ENCODE measurements at regions not wholly inside any gene's neighbourhood (a gene's known extent, or its start where the extent isn't known, plus 50 kb on each side); places are given as distances from the start of the nearest gene placed in this dataset.

- no peak for DNase-seq
These were observed 99.6 kb upstream of the RPL34 start for GRCh38 chr4:108520807-108521206.

GRCh38 chr4:108519911-108520601, 100.3 kb upstream of the RPL34 start:
- DNase-seq = no peak

GRCh38 chr4:108519208-108519833, 101.1 kb upstream of the RPL34 start:
- no peak for DNase-seq

GRCh38 chr4:108512615-108513505, 107.5 kb upstream of the RPL34 start:
- no peak for DNase-seq

- DNase-seq = no peak
These were observed 108.8 kb upstream of the RPL34 start for GRCh38 chr4:108511618-108512017.

GRCh38 chr4:108502356-108502755, 118.0 kb upstream of the RPL34 start:
- DNase-seq = no peak

- no peak for DNase-seq
These were observed 121.5 kb upstream of the RPL34 start for GRCh38 chr4:108498925-108499324.

- no peak for DNase-seq
These were observed 126.8 kb upstream of the RPL34 start for GRCh38 chr4:108493596-108493931.

GRCh38 chr4:108492816-108493595, 127.4 kb upstream of the RPL34 start:
- no peak for DNase-seq

GRCh38 chr4:108488865-108489264, 131.5 kb upstream of the RPL34 start:
- no peak for DNase-seq

GRCh38 chr4:108486046-108486445, 134.3 kb upstream of the RPL34 start:
- DNase-seq = no peak

- no peak for DNase-seq
These were observed 136.2 kb upstream of the RPL34 start for GRCh38 chr4:108484187-108484586.

GRCh38 chr4:108483650-108484049, 136.7 kb upstream of the RPL34 start:
- DNase-seq = no peak

GRCh38 chr4:108483079-108483478, 137.3 kb upstream of the RPL34 start:
- DNase-seq = no peak

GRCh38 chr4:108480881-108481280, 139.5 kb upstream of the RPL34 start:
- no peak for DNase-seq

- DNase-seq = no peak
These were observed 142.8 kb upstream of the RPL34 start for GRCh38 chr4:108477527-108478108.

GRCh38 chr4:108473163-108473720, 147.1 kb upstream of the RPL34 start:
- no peak for DNase-seq

GRCh38 chr4:108466936-108467902, 153.2 kb upstream of the RPL34 start:
- no peak for DNase-seq

- no peak for DNase-seq
These were observed 154.4 kb upstream of the RPL34 start for GRCh38 chr4:108465886-108466500.

- DNase-seq = no peak
These were observed 161.7 kb upstream of the RPL34 start for GRCh38 chr4:108458681-108459080.

GRCh38 chr4:108454227-108454626, 166.1 kb upstream of the RPL34 start:
- DNase-seq = no peak

All from activated effector memory CD4-positive, alpha-beta T cell treated with Interleukin-2 at 50 U/mL for 16 hours (primary cell).